GM12891 (cell line): ENCODE measurements at regions not wholly inside any gene's neighbourhood (a gene's known extent, or its start where the extent isn't known, plus 50 kb on each side); places are given as distances from the start of the nearest gene placed in this dataset.

Source experiments
- POLR2A ChIP-seq: IDR thresholded peaks from 2 replicates; pipeline ENCODE4 v1.6.1; 2011; ENCODE audit warnings: low read depth, low read length, control low read depth
- POLR2AphosphoS5 ChIP-seq: IDR thresholded peaks from 2 replicates; pipeline ENCODE4 v1.6.1; 2011; ENCODE audit warnings: low read depth, low read length, control low read depth
- TAF1 ChIP-seq: IDR thresholded peaks from 2 replicates; pipeline ENCODE4 v1.6.1; 2011; ENCODE audit warnings: low read depth, low read length, control low read depth

DNA sequence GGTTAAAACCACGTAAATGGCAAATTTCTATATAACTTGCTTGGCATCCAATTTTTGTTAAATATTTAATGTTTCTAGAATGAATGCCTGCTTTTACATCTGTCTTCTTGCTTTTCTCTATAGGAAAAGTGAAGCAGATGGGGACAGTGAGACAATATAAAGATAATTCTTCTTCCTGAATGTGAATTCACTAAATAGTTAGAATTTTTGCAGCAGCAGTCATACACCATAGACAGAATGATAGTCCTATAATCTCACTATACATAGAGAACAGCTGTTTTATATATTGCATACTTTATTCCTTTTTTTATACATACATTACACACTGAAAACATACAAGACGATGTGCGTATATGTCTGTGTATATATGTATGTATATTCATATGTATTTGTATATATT, 1127.3 kb downstream of the PCDH9 start:
- TF ChIP-seq POLR2A (no peak), POLR2AphosphoS5 (no peak), TAF1 (no peak)
